KG1 (cell line): ENCODE measurements at regions not wholly inside any gene's neighbourhood (a gene's known extent, or its start where the extent isn't known, plus 50 kb on each side); places are given as distances from the start of the nearest gene placed in this dataset.

Experiments used
- DNase-seq: peaks from one replicate; lab custom pipeline; 2025; lab: John Stamatoyannopoulos, UW

GRCh38 chr9:99588747-99589146 is 232.9 kb upstream of the NR4A3 start:
- no peak for DNase-seq

- no peak for DNase-seq
Observed at GRCh38 chr9:99590410-99590809, 231.3 kb upstream of the NR4A3 start.

GRCh38 chr9:99590840-99591239 is 230.8 kb upstream of the NR4A3 start:
- no peak for DNase-seq

GRCh38 chr9:99591770-99592169 is 229.9 kb upstream of the NR4A3 start:
- no peak for DNase-seq

- DNase-seq, result no peak
Observed at GRCh38 chr9:99592834-99593574, 228.7 kb upstream of the NR4A3 start.

GRCh38 chr9:99593610-99594009 is 228.1 kb upstream of the NR4A3 start:
- DNase-seq, result no peak

GRCh38 chr9:99594056-99594780 is 227.5 kb upstream of the NR4A3 start:
- no peak for DNase-seq

- no peak for DNase-seq
Observed at GRCh38 chr9:99595796-99596195, 225.9 kb upstream of the NR4A3 start.

- DNase-seq, result no peak
Observed at GRCh38 chr9:99601571-99602111, 220.0 kb upstream of the NR4A3 start.

- no peak for DNase-seq
Observed at GRCh38 chr9:99602854-99603253, 218.8 kb upstream of the NR4A3 start.

- DNase-seq, result no peak
Observed at GRCh38 chr9:99605016-99605743, 216.5 kb upstream of the NR4A3 start.

- no peak for DNase-seq
Observed at GRCh38 chr9:99606296-99606695, 215.4 kb upstream of the NR4A3 start.

- no peak for DNase-seq
Observed at GRCh38 chr9:99606957-99607356, 214.7 kb upstream of the NR4A3 start.

GRCh38 chr9:99607842-99608448 is 213.7 kb upstream of the NR4A3 start:
- DNase-seq, result no peak

- DNase-seq, result no peak
Observed at GRCh38 chr9:99614341-99614740, 207.3 kb upstream of the NR4A3 start.

- DNase-seq, result no peak
Observed at GRCh38 chr9:99621040-99621439, 200.6 kb upstream of the NR4A3 start.

- DNase-seq, result no peak
Observed at GRCh38 chr9:99622679-99623078, 199.0 kb upstream of the NR4A3 start.

- no peak for DNase-seq
Observed at GRCh38 chr9:99623780-99624364, 197.8 kb upstream of the NR4A3 start.

- DNase-seq, result no peak
Observed at GRCh38 chr9:99624499-99625233, 197.0 kb upstream of the NR4A3 start.

GRCh38 chr9:99626426-99626825 is 195.3 kb upstream of the NR4A3 start:
- DNase-seq, result no peak

GRCh38 chr9:99628285-99628684 is 193.4 kb upstream of the NR4A3 start:
- DNase-seq, result no peak
